Small intestine (tissue), 7 donors: ENCODE measurements at regions not wholly inside any gene's neighbourhood (a gene's known extent, or its start where the extent isn't known, plus 50 kb on each side); places are given as distances from the start of the nearest gene placed in this dataset.

Experiments
- DNase-seq, 2 donors: peaks; one replicate each; pipeline versions ENCODE4 v3.0.0 to v3.0.0-alpha.2; 2013
- FAIRE-seq: peaks from 2 replicates; lab custom pipeline; 2012; peaks lifted over from hg19 to GRCh38; lab: Jason Lieb, UNC
- H3K27ac ChIP-seq, 3 donors: one replicate each; pipeline ENCODE4 v1.5.1; 2013; ENCODE audit warnings: low read length in 2 of 3, mild to moderate bottlenecking in 2 of 3, control low read depth in 1 of 3, inconsistent platforms in 1 of 3, low read depth in 1 of 3, moderate library complexity in 1 of 3
- H3K27me3 ChIP-seq, 3 donors: one replicate each; pipeline ENCODE4 v1.6.1; 2013; ENCODE audit warnings: low read length in 3 of 3, inconsistent platforms in 1 of 3; ENCODE audit not compliant: control insufficient read depth in 3 of 3, insufficient read depth in 3 of 3
- H3K36me3 ChIP-seq, 3 donors: one replicate each; pipeline ENCODE4 v1.6.1; 2013; ENCODE audit warnings: low read length in 3 of 3, inconsistent platforms in 1 of 3, low read depth in 1 of 3, mild to moderate bottlenecking in 1 of 3, moderate library complexity in 1 of 3; ENCODE audit not compliant: control insufficient read depth in 3 of 3, insufficient read depth in 2 of 3
- H3K4me1 ChIP-seq, 3 donors: one replicate each; pipeline ENCODE4 v1.6.1; 2013; ENCODE audit warnings: low read length in 2 of 3, inconsistent platforms in 1 of 3, low read depth in 1 of 3, mild to moderate bottlenecking in 1 of 3, moderate library complexity in 1 of 3; ENCODE audit not compliant: control insufficient read depth in 3 of 3, insufficient read depth in 2 of 3
- H3K4me3 ChIP-seq, 3 donors: one replicate each; pipeline ENCODE4 v1.5.1; 2013; ENCODE audit warnings: low read length in 3 of 3, control low read depth in 1 of 3, inconsistent platforms in 1 of 3, low read depth in 1 of 3, mild to moderate bottlenecking in 1 of 3, moderate library complexity in 1 of 3
- H3K9me3 ChIP-seq, 2 donors: one replicate each; pipeline ENCODE4 v1.6.1; 2013; ENCODE audit warnings: low read depth in 1 of 2, low read length in 1 of 2; ENCODE audit not compliant: control insufficient read depth in 2 of 2, insufficient read depth in 1 of 2
- WGBS, 3 donors: extraction: QIAGEN DNeasy Blood & Tissue Kit; methylation state at CpG; one replicate each; pipeline ENCODE4 v1.1.7; 2013; 5-methylcytosine and 5-hydroxymethylcytosine counted together
- donor health status: healthy with polysubstance abuse.
- donor health status: control.
- donor health status: control.
- donor health status: Bipolar disorder and iron deficiency.
- donor health status: healthy.

GRCh38 chr3:162601101-162601670 is 1104.6 kb downstream of the OTOL1 start:
- Histone ChIP-seq H3K4me1 (no peaks in the 10 kb centered on the region), H3K4me3 (no peak overlapping the region), H3K36me3 (no peaks in the 10 kb centered on the region), H3K9me3 (peaks cover 4% of the 10 kb centered on the region in 2 donors), H3K27ac (no peak overlapping the region), H3K27me3 (no peaks in the 10 kb centered on the region)
- 83 to 91% (median 88%) methylated on average over 6 of the region's 6 CpGs for WGBS, 3 donors
- DNase-seq (no peak), FAIRE-seq (no peak)

- Histone ChIP-seq H3K4me3 (no peak overlapping the region), H3K4me1 (no peaks in the 10 kb centered on the region), H3K36me3 (no peaks in the 10 kb centered on the region), H3K27me3 (no peaks in the 10 kb centered on the region), H3K9me3 (peaks cover 4 to 7% of the 10 kb centered on the region in 2 donors), H3K27ac (no peak overlapping the region)
- 73 to 83% (median 79%) methylated on average over 3 of the region's 3 CpGs for WGBS, 3 donors
- FAIRE-seq (no peak), DNase-seq (no peak)
Measured at GRCh38 chr3:162602619-162603018, 1106.0 kb downstream of the OTOL1 start.

- Histone ChIP-seq H3K4me1 (no peaks in the 10 kb centered on the region), H3K9me3 (peaks cover 0 to 7% of the 10 kb centered on the region in 2 donors), H3K36me3 (no peaks in the 10 kb centered on the region), H3K27me3 (no peaks in the 10 kb centered on the region), H3K27ac (no peak overlapping the region), H3K4me3 (no peak overlapping the region)
- 70 to 83% (median 72%) methylated on average over 4 of the region's 4 CpGs for WGBS, 3 donors
- FAIRE-seq (no peak), DNase-seq (no peak)
Measured at GRCh38 chr3:162605651-162606204, 1109.1 kb downstream of the OTOL1 start.

GRCh38 chr3:162610261-162610660 is 1113.7 kb downstream of the OTOL1 start:
- peaks cover 0 to 4% of the 10 kb centered on the region in 2 donors for H3K9me3 ChIP-seq
- H3K27ac ChIP-seq = no peak overlapping the region
- H3K4me1 ChIP-seq = no peaks in the 10 kb centered on the region
- H3K36me3 ChIP-seq = no peaks in the 10 kb centered on the region
- DNase-seq (no peak), FAIRE-seq (no peak)
- 63 to 84% (median 66%) methylated on average over 2 of the region's 2 CpGs for WGBS, 3 donors
- no peak overlapping the region for H3K4me3 ChIP-seq
- H3K27me3 ChIP-seq = no peaks in the 10 kb centered on the region

- WGBS, 3 donors = 76 to 83% (median 77%) methylated on average over 2 of the region's 2 CpGs
- DNase-seq (no peak), FAIRE-seq (no peak)
- no peaks in the 10 kb centered on the region for H3K36me3 ChIP-seq
- H3K27ac ChIP-seq = no peak overlapping the region
- no peaks in the 10 kb centered on the region for H3K9me3 ChIP-seq
- H3K4me3 ChIP-seq = no peak overlapping the region
- H3K4me1 ChIP-seq = no peaks in the 10 kb centered on the region
- H3K27me3 ChIP-seq = no peaks in the 10 kb centered on the region
Measured at GRCh38 chr3:162612991-162613390, 1116.4 kb downstream of the OTOL1 start.

- no peaks in the 10 kb centered on the region for H3K4me1 ChIP-seq
- no peak overlapping the region for H3K27ac ChIP-seq
- H3K36me3 ChIP-seq = no peaks in the 10 kb centered on the region
- H3K9me3 ChIP-seq = peaks cover 0 to 10% of the 10 kb centered on the region in 2 donors
- no peak overlapping the region for H3K4me3 ChIP-seq
- no peaks in the 10 kb centered on the region for H3K27me3 ChIP-seq
- DNase-seq (no peak), FAIRE-seq (no peak)
Measured at GRCh38 chr3:162626172-162626571, 1129.6 kb downstream of the OTOL1 start.

- no peaks in the 10 kb centered on the region for H3K27me3 ChIP-seq
- no peaks in the 10 kb centered on the region for H3K36me3 ChIP-seq
- 73 to 81% (median 80%) methylated on average over 3 of the region's 3 CpGs for WGBS, 3 donors
- H3K9me3 ChIP-seq = no peaks in the 10 kb centered on the region
- DNase-seq (no peak), FAIRE-seq (no peak)
- H3K4me3 ChIP-seq = no peak overlapping the region
- H3K27ac ChIP-seq = no peak overlapping the region
- H3K4me1 ChIP-seq = no peaks in the 10 kb centered on the region
Measured at GRCh38 chr3:162628531-162628930, 1131.9 kb downstream of the OTOL1 start.

GRCh38 chr3:162629372-162629771 is 1132.8 kb downstream of the OTOL1 start:
- no peak for FAIRE-seq
- no peak overlapping the region for H3K27ac ChIP-seq
- H3K36me3 ChIP-seq = no peaks in the 10 kb centered on the region

GRCh38 chr3:162632672-162633071 is 1136.1 kb downstream of the OTOL1 start:
- Histone ChIP-seq H3K9me3 (peaks cover 0 to 2% of the 10 kb centered on the region in 2 donors), H3K27ac (no peak overlapping the region), H3K4me3 (no peak overlapping the region), H3K36me3 (no peaks in the 10 kb centered on the region), H3K4me1 (no peaks in the 10 kb centered on the region), H3K27me3 (no peaks in the 10 kb centered on the region)
- 75 to 84% (median 81%) methylated on average over 2 of the region's 2 CpGs for WGBS, 3 donors
- FAIRE-seq = no peak
- no peak for DNase-seq

More at GRCh38 chr3:162629372-162629771, 1132.8 kb downstream of the OTOL1 start:
- no peaks in the 10 kb centered on the region for H3K27me3 ChIP-seq
- DNase-seq = no peak
- H3K9me3 ChIP-seq = no peaks in the 10 kb centered on the region
- no peak overlapping the region for H3K4me3 ChIP-seq
- H3K4me1 ChIP-seq = no peaks in the 10 kb centered on the region
